C4-2B (cell line): ENCODE measurements at regions not wholly inside any gene's neighbourhood (a gene's known extent, or its start where the extent isn't known, plus 50 kb on each side); places are given as distances from the start of the nearest gene placed in this dataset.

Experiments
- CTCF ChIP-seq: fragments of 450-650 bp; conservative IDR thresholded peaks from 2 replicates; pipeline ENCODE4 v1.5.1; 2017; ENCODE audit warnings: mild to moderate bottlenecking
- ZFX ChIP-seq: fragments of 450-650 bp; IDR thresholded peaks from 2 replicates; pipeline ENCODE4 v1.6.1; 2017

GRCh38 chr13:54676526-54677113, 1648.0 kb downstream of the OLFM4 start:
- TF ChIP-seq CTCF (no peak), ZFX (no peak)
